Breast epithelium (tissue), 3 donors: ENCODE measurements at regions not wholly inside any gene's neighbourhood (a gene's known extent, or its start where the extent isn't known, plus 50 kb on each side); places are given as distances from the start of the nearest gene placed in this dataset.

Experiments
- CTCF ChIP-seq, 3 donors: fragments of 450-650 bp; IDR thresholded peaks; one replicate each; pipeline ENCODE4 v1.5.1; 2016 to 2017; ENCODE audit warnings: antibody characterized with exemption in 3 of 3, mild to moderate bottlenecking in 3 of 3, moderate library complexity in 3 of 3
- POLR2A ChIP-seq: fragments of 450-650 bp; IDR thresholded peaks from one replicate; pipeline ENCODE4 v1.6.1; 2016; ENCODE audit warnings: antibody characterized with exemption, mild to moderate bottlenecking, moderate library complexity
- POLR2AphosphoS5 ChIP-seq, 3 donors: sonication (generic); formaldehyde crosslinking; IDR thresholded peaks; one replicate each; pipeline ENCODE4 v1.6.1; 2017; ENCODE audit warnings: antibody characterized with exemption in 3 of 3

- TF ChIP-seq POLR2A (no peak), CTCF (IDR thresholded peaks at IDR 0.05) (no peak), POLR2AphosphoS5 (IDR thresholded peaks at IDR 0.05) (no peak)
These were observed 579.8 kb upstream of the PKN2 start for GRCh38 chr1:88104236-88104635.
